HuH-7 (cell line): ENCODE measurements at regions not wholly inside any gene's neighbourhood (a gene's known extent, or its start where the extent isn't known, plus 50 kb on each side); places are given as distances from the start of the nearest gene placed in this dataset.
A peak's percentile ranks its signal among the peaks of the same experiment; 100 is the strongest.

ENCODE experiments used
- DNase-seq: peaks from one replicate; pipeline ENCODE4 v3.0.0; 2011; ENCODE audit warnings: low spot score

- DNase-seq = no peak
These were observed 154.9 kb upstream of the ANKRD28 start for GRCh38 chr3:15952543-15953175.

GRCh38 chr3:15953841-15954240 is 156.1 kb upstream of the ANKRD28 start:
- no peak for DNase-seq

DNA sequence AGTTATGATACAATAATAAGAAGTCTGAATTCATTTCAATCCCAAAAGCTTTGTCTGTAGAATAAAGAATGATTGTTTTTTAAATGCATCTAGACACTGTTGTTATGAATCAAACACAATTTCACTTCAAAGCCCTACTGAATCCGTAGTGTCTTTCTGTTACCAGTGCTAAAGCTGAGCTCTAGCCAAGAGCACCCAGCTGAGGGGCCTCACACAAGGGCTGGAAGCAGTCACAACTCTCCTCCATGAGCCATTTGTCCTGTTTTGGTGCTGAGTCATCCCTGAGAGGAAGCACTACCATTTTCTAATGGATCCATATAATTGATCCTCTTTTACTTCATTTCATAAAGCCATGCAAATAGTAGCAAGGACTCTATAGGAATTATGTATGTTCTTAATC is 158.2 kb upstream of the ANKRD28 start:
- no peak for DNase-seq

DNA sequence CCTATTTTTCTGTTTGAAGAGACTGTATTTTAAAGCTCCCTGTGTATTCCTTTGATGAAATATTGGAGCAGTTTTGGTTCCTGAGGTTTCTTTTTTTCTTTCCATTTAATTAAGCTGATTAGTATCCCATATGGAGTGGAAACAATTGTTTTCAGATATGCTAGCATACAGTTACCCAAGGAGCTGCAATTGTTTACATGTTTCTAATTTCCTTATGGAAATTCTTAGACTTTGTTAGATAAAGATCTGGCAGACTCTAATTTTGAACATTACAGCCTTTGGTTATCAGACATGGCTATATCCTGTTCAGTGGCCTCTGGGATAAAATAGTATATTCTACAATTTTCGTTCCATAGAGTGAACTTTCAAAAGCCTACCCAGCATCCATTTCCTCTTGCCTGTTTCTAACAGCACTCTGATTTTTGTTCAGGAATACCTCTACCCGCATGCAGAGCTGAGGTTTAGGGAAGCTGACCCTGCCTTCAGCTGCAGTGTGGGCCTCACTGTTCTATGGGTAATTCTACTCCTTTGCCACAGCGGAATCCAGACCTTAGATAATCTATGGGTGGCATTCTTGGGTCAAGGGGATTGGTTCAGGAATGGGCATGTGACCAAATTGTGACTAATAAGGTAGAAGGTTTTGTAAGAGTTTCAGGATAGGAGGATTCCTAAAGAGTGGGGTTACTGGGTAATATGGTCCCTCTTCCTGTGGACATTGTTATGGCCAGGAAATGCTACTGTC is 161.1 kb upstream of the ANKRD28 start:
- DNase-seq = no peak

- DNase-seq = no peak
These were observed 161.6 kb upstream of the ANKRD28 start for GRCh38 chr3:15959434-15959811.

- DNase-seq = no peak
These were observed 167.0 kb upstream of the ANKRD28 start for GRCh38 chr3:15964605-15965442.

DNA sequence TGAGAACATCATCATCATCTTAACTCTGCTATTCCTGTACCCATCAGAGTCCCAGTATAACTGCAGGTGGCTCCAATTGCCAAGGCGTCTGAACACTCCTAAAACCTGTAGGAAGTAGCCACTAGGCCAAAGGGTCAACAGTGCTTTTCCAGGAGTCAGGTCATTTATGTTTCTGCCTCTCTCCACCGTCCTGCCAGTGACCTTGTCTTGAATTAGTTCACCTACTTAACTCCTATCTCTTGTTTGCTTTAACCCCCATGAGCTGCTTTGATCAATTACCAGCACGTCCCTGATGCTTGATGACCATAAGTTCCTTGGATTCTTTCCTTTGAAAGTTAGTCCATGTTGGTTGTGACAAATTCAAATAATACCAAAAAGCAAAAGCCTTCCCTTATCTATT is 169.8 kb upstream of the ANKRD28 start:
- no peak for DNase-seq

- no peak for DNase-seq
These were observed 172.3 kb upstream of the ANKRD28 start for GRCh38 chr3:15969874-15970640.

GRCh38 chr3:15973414-15973813 is 175.6 kb upstream of the ANKRD28 start:
- DNase-seq = no peak

DNA sequence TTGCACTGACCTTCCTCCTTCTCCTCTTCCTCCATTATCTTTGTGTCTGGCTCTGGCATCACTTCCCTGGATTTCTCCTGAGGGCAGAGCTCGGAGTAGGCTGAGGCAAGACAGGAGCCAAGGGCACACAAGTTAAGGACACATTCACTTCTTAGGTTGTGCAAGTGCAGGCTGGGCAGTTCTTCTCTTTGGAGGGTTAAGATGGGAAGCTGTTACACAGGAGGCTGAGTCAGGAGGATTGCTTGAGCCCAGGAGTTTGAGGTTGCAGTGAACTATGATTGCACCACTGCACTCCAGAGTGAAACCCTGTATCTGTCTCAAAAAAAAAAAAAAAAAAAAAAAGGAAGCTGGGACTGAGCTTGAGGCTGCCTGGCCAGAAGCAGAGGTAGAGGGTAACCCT is 176.2 kb upstream of the ANKRD28 start:
- no peak for DNase-seq

DNA sequence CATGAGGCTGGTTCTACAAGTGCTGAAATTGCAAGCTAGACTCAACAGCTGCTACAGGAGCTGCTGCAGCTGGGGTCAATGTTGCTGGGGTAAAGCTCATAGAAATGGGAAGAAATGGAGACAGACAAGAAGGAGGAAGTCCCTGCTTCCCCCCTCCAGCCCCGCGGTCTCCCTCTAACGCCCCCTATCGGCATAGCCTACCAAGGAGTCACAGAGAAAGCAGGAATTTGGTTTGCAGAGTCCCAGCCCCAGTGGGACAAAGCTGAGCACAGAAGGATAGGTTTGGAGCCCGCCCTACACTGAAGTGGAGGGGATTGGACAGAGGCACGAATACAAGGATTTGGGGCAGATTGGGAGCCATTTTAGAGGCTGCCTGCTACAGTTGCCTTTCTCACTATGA is 176.9 kb upstream of the ANKRD28 start:
- peak; percentile 45 for DNase-seq

DNA sequence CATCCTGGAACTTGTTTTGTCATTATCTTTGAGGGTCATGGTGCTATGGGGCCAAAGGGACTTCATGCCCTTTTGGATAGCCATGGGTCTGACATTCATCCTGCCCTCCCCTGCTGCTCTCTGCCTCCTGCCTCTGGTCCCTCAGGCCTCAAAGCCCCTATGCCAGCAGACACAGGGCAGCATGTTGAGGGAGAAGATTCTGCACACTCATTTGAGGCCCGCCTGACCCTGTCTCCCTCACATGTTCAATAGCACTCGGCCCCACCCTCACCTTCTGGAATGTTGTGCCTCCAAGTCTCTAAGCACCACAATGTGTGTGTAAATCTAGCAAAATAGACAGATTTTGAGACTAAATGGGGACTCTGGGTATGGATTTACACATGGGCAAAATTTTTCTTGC is 178.7 kb upstream of the ANKRD28 start:
- DNase-seq = no peak

GRCh38 chr3:15977090-15977489 is 179.3 kb upstream of the ANKRD28 start:
- DNase-seq = no peak

- DNase-seq = no peak
These were observed 179.9 kb upstream of the ANKRD28 start for GRCh38 chr3:15977598-15978232.

DNA sequence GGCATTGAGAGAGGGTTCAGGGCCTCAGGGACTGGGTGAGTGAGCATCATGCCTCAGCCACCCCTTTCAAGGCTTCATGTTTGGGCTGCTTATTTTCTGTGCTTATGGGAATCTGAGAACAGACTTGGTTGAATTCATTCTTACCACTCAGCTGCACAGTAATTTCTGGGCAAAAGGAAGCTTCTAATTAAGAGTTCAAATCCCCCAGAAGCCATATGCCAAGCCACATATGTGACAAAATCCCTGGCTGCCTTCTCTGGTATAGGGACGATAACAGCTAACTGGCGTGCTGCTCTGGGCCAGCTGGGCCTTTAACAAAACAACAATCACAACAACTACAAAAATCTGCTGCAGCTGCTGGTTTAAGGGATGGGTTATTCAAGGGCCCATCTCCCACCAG is 181.0 kb upstream of the ANKRD28 start:
- DNase-seq = no peak

DNA sequence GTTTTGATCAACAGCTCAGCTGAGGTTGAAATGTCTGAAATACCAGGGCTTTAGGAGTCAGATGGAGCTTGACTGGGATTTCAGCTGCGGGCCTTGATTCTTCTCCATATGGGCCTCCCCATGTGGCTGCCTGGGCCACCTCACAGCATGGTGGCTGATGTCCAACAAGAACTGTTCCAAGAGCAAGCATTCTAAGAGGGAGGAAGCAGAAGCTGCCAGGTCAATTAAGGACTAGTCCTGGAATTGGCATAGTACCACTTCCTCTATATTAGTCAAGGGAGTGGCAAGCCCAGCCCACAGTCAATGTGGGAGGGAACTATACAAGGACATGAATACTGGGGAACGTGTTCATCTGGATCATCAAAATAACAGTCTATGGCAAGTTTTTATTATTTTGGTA is 181.7 kb upstream of the ANKRD28 start:
- no peak for DNase-seq

GRCh38 chr3:15979900-15980299 is 182.1 kb upstream of the ANKRD28 start:
- no peak for DNase-seq

GRCh38 chr3:15982243-15982642 is 184.5 kb upstream of the ANKRD28 start:
- no peak for DNase-seq

- no peak for DNase-seq
These were observed 185.0 kb upstream of the ANKRD28 start for GRCh38 chr3:15982667-15983196.

GRCh38 chr3:15983232-15983631 is 185.5 kb upstream of the ANKRD28 start:
- no peak for DNase-seq

GRCh38 chr3:15983693-15984092 is 185.9 kb upstream of the ANKRD28 start:
- no peak for DNase-seq

DNA sequence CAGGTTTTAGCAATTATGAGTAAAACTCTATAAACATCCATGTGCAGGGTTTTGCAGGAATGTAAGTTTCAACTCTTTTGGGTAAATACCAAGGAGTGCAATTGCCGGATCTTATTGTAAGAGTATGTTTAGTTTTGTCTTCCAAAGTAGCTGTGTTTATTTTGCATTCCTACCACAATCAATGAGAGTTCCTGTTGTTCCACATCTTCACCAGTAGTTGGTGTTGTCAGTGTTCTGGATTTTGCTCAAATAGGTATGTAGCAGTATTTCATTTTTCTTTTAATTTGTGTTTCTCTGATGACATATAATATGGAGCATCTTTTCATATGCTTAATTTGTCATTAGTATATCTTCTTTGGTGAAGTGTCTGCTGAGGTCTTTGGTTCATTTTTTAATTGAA is 185.1 kb upstream of the GALNT15 start:
- DNase-seq = no peak
